Adrenal gland (tissue), 5 donors: ENCODE measurements at regions not wholly inside any gene's neighbourhood (a gene's known extent, or its start where the extent isn't known, plus 50 kb on each side); places are given as distances from the start of the nearest gene placed in this dataset.

Experiments used
- POLR2A ChIP-seq, 2 donors: fragments of 450-650 bp; IDR thresholded peaks; one replicate each; pipeline ENCODE4 v1.6.1; 2017; ENCODE audit warnings: antibody characterized with exemption in 2 of 2, mild to moderate bottlenecking in 2 of 2, moderate library complexity in 1 of 2
- TF ChIP-seq, protein P1 (sequence below), 6 experiments: fragments of 450-650 bp in 4 of 6; fragments of 200-600 bp in 2 of 6; sonication (generic) in 1 of 6; IDR thresholded peaks; 1 replicate in 5 of 6; 2 replicates in 1 of 6; pipeline versions ENCODE4 v1.5.1 to v1.8.0; 2016 to 2021; ENCODE audit warnings: antibody characterized with exemption in 6 of 6, mild to moderate bottlenecking in 2 of 6, moderate library complexity in 1 of 6
- donor health status: DM: no; HTN: no; CAD: no.

DNA sequence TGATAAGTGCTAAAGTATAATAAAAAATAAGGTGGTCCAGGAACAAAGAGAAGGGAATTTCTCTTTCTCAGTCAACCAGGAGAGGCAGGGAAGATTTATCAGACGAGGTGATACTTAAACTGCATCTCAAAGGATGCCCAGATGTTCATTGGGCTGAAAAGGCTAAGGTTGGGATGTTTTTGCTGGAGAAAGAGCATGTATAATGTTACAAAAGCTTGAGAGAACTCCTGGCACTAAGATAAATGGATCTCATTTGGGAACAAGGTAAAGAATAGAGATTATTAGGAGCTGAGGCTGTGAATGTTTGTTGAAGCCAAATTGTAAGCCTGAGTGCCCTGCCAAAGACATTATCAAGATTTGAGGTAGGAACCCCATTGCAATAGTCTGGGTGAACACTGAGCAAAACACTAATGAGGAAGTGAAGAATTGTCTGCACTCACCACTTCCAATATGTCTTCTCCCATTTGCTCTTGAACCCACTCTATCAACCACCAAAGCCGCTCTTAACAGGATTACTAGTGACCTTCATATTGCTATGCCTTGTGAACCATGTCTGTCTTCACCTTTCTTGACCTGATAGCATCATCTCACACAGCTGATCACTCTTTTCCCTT is 149.0 kb upstream of the ARID2 start:
- TF ChIP-seq, protein P1, sequence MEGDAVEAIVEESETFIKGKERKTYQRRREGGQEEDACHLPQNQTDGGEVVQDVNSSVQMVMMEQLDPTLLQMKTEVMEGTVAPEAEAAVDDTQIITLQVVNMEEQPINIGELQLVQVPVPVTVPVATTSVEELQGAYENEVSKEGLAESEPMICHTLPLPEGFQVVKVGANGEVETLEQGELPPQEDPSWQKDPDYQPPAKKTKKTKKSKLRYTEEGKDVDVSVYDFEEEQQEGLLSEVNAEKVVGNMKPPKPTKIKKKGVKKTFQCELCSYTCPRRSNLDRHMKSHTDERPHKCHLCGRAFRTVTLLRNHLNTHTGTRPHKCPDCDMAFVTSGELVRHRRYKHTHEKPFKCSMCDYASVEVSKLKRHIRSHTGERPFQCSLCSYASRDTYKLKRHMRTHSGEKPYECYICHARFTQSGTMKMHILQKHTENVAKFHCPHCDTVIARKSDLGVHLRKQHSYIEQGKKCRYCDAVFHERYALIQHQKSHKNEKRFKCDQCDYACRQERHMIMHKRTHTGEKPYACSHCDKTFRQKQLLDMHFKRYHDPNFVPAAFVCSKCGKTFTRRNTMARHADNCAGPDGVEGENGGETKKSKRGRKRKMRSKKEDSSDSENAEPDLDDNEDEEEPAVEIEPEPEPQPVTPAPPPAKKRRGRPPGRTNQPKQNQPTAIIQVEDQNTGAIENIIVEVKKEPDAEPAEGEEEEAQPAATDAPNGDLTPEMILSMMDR (IDR thresholded peaks at IDR 0.05) = no peak
- TF ChIP-seq POLR2A (IDR thresholded peaks at IDR 0.05) = no peak
